Suppressor macrophage (primary cell): ENCODE measurements at regions not wholly inside any gene's neighbourhood (a gene's known extent, or its start where the extent isn't known, plus 50 kb on each side); places are given as distances from the start of the nearest gene placed in this dataset.
A peak's percentile ranks its signal among the peaks of the same experiment; 100 is the strongest.

Source experiments
- DNase-seq, 4 experiments: peaks; one replicate each; pipeline ENCODE4 v3.0.0-alpha.2; 2020 to 2022

DNA sequence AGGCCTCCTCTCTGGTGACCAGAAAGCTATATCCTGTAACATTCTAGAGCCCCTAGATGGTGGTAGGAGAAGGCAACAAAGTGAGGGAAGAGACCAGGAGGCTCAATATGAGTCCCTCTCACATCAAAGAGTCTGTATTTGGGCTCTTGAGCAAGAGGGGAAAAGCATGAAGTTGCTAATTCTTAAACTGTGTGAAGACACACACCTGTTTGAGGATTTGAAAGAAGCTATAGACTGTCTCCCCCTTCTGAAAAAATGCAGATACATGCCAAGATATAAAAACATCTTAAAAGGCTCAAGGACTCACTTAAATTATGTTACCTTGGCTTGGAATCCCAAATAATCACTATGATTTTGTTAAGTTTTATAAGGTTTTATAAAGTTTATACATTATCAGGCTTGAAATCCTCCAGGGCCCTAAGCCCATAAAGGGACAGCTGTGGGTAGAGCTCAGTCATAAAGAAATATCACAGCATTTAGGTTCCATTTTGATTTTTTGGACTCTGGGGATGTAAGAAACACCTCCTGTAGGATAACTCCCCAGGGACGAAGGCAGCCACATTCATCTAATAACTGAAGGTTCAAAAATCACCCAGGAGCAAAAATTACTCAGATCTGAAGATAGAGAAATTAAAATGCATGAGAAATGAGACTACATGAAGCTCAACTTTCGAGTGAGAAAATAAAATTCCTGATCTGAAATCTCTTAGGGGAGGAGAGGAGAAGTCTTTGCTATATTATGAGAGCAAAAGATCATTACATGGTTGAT lies 136.1 kb upstream of the LGALSL start:
- no peak for DNase-seq

- DNase-seq, result peak in 1 of 4 experiments; percentile 34
Observed at GRCh38 chr2:64318476-64318748, 135.6 kb upstream of the LGALSL start.

DNA sequence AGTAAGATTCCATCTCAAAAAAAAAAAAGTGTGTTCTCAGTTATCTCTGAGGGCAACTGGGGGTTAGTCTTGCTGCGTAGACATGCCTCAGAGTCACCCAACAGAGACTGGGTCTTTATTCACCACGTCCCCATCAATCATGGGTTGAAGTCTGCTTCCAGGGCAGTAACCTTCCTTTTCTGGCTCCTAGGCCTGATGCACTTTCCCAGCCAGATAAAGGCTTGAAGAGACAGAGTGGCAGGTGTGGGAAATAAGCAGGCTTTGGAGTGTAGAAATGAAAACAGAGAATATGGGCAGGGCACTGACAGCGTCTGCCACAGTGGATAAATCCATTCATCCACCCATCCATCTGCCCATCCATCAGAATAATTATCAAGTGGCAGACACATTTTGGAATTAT lies 134.1 kb upstream of the LGALSL start:
- no peak for DNase-seq

DNA sequence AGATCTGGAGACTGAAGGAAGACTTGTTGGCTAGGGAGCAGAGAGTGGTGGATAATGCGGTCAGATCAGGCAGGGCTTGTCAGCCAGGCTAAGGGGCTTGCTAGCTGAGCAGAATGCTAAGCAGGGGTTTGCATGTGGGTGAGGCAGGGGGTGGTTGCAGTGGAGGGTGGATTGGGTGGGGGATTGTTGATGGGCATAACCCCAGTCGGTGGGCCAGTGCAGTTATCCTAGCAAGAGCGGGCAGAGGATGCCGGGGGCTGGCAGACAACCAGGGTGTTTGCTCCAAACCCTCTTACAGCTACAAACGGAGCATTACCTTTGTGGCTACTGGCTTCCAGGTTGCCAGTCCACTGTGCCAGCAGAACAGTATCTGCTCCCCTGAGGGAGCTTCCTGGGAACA lies 131.5 kb upstream of the LGALSL start:
- no peak for DNase-seq

GRCh38 chr2:64323197-64323596 lies 130.8 kb upstream of the LGALSL start:
- DNase-seq, result no peak

GRCh38 chr2:64324746-64325410 lies 129.1 kb upstream of the LGALSL start:
- DNase-seq, result no peak

- peak in 2 of 4 experiments; percentile 34 to 62 for DNase-seq
Observed at GRCh38 chr2:64325477-64325851, 128.5 kb upstream of the LGALSL start.

DNA sequence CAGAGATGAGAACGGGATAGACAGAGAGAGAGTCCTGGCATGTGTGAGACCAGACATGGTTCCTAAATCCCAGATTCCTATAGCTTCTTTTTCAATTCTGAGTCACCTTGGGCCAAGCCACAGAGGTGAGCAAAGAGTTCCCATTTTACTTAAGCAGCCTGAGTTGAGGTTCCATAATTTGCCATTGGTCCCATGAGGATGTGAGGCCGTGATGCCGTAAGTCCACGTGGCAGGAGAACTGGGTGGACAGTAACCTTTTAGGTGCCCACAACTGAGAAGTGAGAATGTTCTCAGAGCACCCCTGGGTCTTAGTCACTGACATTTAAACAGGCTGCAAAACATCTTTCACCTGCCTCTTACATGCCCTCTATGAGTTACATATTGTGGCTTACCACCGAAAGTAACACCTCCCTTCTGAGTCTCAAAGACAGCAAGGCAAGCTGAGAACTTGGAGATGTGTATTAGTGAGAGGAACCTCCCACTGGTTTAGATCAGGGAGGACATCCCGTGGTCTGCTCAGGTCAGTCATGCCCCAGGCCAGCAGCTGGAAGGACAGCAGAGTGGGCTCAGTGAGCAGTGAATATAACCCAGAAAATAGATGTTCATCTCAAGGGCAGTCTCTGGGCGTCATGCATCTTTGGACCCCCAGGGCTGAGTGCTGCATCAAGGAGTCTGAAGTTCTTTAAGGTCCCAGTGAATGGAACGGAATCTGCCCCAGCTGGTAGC lies 127.9 kb upstream of the LGALSL start:
- peak in 3 of 4 experiments; percentile 11 to 23 (median 17) for DNase-seq

GRCh38 chr2:64326578-64327050 lies 127.3 kb upstream of the LGALSL start:
- no peak for DNase-seq

- no peak for DNase-seq
Observed at GRCh38 chr2:64327129-64327509, 126.8 kb upstream of the LGALSL start.

GRCh38 chr2:64327510-64328414 lies 126.2 kb upstream of the LGALSL start:
- DNase-seq, result peak; percentile 61 to 85 (median 75)

DNA sequence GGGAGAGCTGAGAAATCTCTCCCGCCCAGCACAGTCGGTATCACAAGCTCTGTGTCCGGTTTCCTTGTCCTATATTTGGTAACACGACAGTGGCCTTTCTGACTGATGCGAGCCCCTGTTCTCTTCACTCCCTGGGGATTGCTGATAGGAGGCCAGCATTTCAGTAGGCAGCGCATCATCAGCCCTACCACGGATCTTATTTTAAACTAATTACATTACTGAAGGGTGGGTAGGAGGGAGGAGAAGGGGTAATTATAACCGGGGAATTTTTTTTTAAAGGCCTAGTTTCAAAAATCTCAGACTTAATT lies 125.6 kb upstream of the LGALSL start:
- DNase-seq, result peak in 3 of 4 experiments; percentile 26 to 28 (median 27)

- DNase-seq, result no peak
Observed at GRCh38 chr2:64328756-64329155, 125.2 kb upstream of the LGALSL start.

DNA sequence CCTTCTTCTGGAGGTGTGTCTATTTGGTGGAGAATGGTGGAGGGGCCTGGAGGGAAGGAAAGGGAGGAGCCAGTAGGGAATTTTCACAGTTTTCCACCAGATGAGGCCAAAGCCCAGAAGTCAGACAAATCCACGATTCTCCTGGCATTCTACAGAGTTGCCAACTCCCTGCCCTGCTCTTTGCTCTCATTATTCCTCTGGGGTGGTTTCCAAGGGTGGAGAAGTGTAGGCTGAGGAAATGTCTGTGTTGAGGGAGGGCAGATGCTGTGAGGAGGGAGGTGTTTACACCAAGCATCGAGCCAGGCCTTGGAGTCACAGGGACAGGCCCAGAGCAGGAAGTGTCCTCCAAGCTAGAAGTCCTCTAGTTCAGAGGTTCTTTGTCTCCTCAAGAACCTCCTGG lies 124.1 kb upstream of the LGALSL start:
- peak; percentile 56 to 80 (median 80) for DNase-seq

- DNase-seq, result peak; percentile 90 to 96 (median 91)
Observed at GRCh38 chr2:64330281-64331113, 123.5 kb upstream of the LGALSL start.

GRCh38 chr2:64331114-64331645 lies 122.8 kb upstream of the LGALSL start:
- DNase-seq, result no peak

DNA sequence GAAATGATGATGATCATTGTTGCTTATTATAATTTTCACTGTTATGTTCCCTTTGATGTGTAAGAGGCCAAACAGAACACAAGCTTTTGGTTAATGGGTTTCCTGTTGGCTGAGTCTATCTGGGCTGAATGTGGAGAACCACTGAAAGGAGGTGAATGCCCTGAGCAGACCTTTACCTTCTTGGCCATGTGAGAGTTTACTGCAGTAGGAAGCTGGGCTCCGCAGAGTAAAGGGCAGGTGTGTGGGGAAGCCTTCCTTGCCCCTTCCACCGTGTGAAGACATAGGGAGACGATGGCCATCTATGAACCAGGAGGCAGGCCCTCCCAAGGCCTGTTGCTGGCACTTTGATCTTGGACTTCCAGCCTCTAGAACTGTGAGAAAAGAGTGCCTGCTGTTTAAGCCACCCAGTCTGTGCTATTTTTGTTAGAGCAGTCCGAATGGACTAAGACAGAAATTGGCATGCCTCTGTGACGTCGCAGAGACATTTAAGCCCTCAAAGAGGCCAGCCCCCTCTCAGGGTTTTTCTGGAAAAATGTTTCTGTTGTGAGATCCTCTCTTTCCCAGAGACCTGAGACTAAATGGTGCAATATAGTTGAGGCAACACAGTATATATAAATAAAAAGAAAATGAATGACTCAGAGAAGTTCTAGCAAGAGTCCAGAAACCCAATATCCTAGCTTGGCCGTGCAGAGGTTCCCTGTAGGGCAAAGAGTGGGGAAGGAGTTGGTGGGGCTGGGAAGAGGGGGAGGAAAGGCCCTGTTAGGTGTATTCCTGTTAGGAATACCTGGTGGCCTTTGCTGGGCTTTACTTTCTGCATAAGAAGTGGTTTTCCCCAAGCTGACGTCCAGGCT lies 121.9 kb upstream of the LGALSL start:
- DNase-seq, result no peak

DNA sequence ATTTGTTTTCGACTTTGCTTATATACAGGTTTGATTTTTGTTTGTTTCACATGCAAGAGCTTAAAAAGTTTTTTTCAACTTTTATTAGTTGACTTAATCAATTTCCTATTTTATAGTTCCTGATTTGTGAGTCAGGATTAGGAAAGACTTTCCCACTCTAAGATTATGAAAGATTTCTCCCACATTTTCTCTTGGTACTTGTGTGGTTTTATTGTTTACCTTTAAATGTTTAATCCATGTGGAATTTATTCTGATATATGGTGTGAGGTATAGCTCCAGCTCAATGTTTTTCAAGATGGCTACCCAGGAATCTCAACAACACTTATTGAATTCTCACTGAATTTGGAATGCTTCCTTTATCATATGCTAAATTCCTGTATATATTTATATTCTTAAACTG lies 117.8 kb upstream of the LGALSL start:
- peak in 2 of 4 experiments; percentile 16 to 33 for DNase-seq

DNA sequence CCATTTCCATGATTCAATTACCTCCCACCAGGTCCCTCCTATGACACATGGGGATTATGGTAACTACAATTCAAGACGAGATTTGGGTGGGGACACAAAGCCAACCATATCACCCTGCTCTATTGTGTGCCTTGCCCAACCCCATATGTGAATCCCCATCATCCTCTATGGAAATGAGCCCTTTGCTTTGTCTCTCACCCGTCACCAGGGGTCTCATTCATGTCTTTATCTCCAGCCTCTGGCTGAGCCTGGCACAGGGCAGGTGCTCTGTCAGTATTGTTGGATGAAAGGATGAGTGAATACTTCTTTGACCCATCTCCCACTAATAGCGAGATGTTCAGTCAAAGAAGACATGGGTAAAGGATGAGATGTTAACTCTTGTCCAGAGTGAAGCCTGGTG lies 116.6 kb upstream of the LGALSL start:
- DNase-seq, result no peak

- DNase-seq, result no peak
Observed at GRCh38 chr2:64338108-64338507, 115.9 kb upstream of the LGALSL start.
